HG03460 (cell line): ENCODE measurements at regions not wholly inside any gene's neighbourhood (a gene's known extent, or its start where the extent isn't known, plus 50 kb on each side); places are given as distances from the start of the nearest gene placed in this dataset.
"Not testable (repeated sequence)": the region's sequence is repeated elsewhere in the genome, so short reads cannot be mapped to it uniquely, and the experiment has no call there.

Experiments
- ATAC-seq: cut with Tn5 transposase; IDR thresholded peaks from one replicate; pipeline ENCODE4 v1.9.1; 2021; ENCODE audit not compliant: unreplicated experiment

DNA sequence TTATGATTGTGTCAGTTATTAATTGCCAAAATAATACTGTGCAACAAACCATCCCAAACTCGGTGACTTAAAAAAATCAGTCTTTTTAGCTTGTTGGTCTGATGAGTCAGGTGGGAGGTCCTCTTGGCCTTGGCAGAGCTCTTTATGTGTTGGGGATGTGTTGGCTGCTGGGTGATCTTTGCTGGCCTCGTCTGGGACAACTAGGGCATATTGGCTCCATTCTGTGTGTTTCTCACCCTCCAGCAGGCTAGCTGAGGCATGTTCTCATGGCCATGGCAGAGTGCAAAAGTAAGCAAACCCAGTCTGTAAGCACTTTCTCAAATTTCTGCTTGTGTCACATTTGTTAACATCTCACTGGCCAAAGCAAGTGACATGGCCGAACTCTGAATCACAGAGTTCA, 251.6 kb downstream of the RPLP1 start:
- no peak for ATAC-seq

DNA sequence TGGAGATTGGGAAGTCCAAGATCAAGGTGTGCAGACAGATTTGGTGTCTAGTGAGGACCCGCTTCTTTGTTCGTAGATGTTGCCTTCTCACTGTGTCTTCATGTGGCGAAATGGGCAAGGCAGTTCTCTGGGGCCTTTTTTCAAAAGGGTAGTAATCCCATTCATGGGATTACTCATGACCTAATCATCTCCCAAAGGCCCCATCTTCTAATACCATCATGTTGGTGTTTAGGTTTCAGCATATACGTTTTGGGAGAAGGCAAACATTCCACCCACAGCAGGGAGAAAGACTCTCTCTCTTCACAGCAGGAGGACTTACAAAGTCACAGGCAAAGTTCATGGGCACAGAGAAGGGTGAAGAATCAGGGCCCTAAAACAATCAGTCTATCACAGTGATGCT, 252.1 kb downstream of the RPLP1 start:
- no peak for ATAC-seq

DNA sequence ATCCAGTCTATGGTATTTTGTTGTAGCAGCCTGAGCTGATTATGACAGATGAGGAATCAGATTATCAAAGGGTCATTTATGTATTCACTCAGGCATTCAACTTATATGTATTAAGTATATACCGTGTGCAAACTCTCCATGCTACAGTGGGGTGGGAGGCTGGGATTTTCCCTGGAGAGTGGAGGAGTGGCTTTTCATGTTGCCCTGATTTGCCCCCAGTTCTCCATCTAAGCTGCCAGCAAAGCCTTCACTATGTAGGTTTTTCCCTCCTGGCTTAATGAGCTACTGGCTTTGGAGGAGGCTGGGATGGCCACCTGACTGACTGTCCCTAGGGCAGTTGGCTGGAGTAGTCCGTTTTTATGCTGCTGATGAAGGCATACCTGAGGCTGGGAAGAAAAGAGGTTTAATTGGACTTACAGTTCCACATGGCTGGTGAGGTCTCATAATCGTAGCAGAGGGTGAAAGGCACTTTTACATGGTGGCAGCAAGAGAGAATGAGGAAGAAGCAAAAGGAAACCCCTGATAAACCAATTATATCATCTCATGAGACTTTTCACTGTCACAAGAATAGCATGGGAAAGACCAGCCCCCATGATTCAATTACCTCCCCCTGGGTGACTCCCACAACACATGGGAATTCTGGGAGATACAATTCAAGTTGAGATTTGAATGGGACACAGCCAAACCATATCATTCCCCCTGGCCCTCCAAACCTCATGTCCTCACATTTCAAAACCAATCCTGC, 253.9 kb downstream of the RPLP1 start:
- no peak for ATAC-seq

DNA sequence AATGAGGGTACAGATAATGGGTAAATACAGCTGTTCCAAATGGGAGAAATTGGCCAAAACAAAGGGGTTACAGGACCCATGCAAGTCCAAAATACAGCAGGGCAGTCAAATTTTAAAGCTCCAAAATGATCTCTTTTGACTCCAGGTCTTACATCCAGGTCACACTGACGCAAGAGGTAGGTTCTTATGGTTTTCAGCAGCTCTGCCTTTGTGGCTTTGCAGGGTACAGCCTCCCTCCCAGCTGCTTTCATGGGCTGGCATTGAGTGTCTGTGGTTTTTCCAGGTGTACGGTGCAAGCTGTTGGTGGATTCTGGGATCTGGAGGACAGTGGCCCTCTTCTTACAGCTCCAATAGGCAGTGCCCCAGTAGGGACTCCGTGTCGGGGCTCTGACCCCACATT, 254.6 kb downstream of the RPLP1 start:
- not testable (repeated sequence) for ATAC-seq

DNA sequence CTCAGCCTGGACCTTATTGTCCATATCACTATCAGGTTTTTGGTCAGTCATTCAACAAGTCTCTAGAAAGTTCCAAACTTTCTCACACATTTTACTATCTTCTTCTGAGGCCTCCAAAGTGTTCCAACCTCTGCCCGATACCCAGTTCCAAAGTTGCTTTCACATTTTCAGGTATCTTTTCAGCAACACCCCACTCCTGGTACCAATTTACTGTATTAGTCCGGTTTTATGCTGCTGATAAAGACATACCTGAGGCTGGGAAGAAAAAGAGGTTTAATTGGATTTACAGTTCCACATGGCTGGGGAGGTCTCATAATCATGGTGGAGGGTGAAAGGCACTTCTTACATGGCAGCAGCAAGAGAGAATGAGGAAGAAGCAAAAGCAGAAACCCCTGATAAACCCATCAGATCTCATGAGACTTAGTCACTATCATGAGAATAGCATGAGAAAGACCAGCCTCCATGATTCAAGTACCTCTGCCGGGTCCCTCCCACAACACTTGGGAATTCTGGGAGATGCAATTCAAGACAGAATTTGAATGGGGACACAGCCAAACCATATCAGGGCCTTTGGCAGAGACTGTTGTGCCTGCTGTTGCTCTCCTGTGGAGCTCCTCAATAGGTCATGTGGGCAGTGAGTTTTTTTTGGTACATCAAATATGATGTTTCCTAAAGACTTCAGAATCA, 256.0 kb downstream of the RPLP1 start:
- not testable (repeated sequence) for ATAC-seq

DNA sequence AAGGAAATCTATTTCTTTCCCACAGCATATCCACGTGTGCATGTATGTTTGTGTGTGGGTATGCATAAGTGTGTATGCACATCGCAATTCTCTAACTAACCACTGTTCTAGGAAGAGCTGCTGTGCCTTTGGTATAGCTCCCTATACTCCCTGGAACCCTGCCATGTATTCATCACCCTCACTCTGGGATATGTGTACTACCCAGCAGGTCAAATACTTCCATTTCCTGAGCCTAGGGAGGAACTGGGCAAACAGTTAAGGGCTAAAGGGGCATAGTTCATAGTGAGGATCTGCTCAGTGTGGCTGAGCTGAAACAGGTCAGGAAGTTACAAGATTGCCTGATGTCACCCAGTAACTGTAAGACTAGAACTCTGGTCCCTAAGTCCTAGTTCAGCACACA, 260.4 kb downstream of the RPLP1 start:
- no peak for ATAC-seq

DNA sequence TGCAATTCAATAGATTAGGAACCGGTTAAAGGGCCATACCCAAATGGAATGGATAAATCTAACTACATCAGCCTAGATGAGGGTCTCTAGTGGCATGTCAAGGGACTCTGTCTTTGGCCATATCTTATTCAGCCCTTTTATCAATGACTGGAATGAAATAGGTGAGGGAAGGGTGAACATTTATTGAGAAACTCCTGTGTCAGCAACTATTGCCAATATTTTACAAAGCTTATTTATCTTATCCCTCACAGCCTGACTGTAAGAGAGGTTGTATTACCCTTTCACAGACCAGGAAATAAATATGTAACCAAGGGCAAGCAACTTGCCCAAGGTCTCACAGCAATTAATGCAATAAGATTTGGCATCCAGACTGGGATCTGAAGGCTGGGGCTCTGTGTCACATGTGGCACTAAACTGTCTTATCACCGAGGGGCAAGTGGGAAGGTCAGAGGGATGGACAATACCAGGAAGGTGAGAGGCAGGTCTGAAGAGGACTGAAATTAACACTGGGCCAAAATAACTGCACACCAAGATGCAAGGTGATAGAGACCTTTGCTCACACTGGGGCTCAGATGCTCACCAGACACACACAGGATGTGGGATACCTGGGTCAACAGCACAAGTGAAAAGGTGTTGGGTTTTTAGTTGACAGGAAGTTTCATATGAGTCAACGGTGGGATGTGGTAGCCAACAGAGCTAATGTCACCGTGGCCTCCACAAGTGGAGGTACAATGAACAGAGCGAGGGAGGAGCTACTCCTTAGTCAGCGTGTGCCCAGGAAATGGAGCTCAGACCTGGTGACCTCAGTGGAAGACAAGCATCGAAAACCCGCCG, 261.3 kb downstream of the RPLP1 start:
- ATAC-seq = peak; percentile 93

DNA sequence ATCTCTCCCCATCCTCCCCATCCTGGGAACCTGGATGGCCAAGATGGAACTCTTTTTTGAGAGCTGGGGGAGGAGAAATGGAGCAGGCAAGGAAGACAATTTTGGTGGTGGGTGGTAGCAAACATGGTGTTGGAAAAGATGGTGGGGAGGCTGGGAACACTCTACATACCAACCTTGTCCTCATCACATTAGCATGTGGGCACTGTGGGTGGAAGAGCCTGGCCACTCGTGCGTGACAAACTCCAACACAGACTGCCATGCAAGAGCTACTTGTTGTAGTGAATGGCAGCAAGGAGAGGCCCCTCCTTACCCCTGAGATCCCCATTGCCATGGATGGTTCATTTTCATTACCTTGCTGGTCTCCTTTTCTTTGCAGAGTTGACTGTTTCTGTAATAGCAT, 262.6 kb downstream of the RPLP1 start:
- no peak for ATAC-seq

DNA sequence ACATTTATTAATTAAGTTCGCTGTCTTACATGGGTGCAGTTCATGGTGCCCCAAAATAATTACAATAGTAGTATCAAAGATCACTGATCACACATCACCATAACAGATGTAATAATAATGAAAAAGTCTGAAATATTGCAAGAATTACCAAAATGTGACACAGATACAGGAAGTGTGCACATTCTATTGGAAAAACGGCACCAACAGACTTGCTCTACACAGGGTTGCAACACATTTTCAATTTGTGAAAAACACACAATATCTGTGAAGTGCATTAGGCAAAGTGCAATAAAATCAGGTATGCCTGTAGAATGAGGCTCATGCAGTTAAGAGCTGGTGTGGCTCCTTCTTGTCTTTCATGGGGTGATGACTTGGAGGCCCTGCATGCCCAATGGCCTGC, 265.8 kb downstream of the RPLP1 start:
- ATAC-seq = no peak

DNA sequence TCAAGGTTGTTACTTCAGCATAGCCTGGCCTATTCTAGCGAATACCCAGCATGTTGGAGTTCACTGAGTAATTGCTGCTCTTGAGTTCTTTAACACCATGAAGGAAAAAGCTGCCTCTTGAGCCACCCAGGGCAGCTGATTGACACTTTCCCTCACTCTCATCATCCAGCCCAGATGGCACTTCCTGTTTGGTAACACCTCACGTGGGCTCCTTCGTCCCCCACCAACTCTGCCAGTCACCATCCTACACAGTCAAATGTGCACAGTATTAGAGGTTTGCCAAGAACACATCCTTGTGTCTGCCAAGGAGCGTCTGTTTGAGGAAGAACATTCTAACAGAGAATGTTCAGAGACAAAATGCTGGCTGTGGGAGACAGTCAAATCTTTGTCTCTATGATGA, 266.3 kb downstream of the RPLP1 start:
- ATAC-seq = no peak

DNA sequence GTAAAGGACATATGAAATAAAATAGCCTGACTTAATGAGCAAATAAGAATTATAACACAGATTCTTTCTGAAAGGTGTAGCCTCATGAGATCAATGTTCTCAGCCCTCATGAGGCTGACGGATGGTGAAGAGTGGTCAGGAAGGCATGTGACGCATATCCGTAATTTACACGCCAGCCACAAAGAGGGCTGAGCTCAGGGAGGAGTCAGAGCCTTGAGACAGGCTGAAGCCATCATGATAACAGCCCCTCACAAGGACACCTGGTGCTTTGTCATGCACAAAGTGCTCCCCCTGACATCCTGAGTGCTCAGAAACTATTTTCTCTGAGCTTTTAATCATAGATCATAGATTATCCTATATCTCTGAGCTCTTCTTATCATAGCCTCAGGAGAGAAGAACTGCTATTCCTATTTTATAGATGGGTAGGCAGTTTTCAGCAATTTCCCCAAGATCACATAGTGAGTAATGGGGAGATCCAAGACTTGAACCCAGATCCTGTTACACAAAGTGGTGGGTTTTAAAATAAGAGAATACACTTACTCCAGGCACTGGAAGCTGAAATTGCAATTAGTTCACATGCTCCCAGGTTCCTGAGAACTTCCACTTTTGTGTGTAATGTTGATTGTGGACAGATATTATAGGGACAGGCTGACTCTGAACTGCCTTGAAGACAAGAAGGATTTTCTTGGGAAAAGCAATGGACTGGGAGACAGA, 267.1 kb downstream of the RPLP1 start:
- ATAC-seq = no peak

DNA sequence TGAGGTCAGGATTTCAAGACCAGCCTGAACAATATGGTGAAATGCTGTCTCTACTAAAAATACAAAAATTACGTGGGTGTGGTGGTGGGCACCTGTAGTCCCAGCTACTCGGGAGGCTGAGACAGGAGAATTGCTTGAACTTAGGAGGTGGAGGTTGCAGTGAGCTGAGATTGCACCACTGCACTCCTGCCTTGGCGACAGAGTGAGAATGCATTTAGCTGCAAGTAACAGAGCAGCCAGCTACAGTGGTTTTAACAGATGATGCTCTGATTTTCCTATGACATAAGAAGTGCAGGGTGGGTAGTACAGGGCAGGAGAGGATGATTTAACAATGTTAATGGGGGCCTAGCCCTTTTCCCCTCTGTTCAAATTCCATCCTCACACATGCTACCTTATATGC, 267.9 kb downstream of the RPLP1 start:
- no peak for ATAC-seq

DNA sequence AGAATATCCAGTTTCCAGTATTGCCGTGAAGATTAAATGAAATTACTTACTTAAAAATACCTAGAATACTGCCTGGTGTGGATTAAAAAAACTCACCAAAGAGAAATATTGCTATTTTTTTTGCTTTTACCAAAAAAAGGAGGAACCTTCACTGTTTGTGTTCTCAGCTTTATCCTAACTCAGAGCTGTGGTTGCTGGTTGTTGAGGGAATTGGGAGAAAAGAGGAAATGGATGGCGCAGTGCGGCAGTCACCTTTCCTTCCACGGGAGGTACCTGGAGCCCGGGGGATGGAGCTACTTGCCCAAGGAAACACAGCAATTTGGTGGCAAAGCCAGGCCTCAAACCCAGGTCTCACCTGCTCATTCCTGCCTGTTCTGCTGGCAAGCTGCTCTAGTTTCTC, 270.3 kb downstream of the RPLP1 start:
- no peak for ATAC-seq

DNA sequence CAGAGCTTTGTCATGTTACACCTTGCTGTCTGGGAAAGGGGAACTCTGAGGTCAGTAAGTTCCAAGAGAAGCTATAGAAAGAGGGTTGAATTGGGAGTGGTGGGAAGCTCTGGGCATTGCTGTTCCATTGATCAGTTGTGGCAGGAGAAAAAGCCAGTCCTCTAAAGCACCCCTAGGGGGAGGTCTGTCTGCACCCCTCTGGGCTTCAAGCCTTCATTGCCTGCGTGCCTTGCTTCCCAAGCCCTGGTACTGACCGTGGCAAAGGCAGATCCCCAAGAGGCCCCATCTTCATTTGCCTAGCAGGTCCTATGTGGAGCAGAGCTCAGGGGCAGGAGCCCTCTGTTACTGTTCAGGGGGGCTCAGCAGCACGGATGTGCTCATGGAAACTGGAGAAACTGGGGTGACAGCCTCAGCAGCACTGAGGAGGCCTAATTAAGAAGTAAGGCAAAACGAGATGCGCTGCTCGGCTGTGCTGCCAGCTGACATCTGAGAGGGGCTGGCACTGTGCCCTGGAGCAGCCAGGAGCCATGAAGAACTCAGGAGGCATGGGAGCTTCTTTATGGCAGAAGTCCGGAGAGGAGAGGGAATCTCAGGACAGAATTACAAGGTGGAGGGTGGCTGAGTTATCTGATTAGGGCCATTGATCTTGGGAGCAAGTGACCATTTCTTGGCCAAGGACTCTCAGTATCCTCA, 270.9 kb downstream of the RPLP1 start:
- no peak for ATAC-seq

DNA sequence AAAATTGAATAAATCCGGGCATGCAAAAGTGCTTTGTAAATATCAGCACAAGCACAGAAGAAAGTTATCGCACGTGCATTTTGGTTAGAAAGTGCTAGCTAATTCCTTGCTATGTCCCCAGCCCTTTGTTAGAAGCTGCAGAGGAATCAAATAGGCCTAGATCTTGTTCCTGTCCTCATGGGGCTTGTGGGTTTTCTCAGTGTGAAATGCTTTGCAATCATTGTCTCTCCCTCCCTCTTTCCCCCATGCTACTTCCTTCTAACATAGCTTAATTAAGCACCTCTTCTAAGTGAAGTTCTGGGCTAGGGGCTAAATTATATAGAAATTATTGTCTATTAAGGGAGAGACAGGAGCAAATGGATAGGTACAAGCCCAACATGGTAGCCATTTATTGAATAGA, 271.7 kb downstream of the RPLP1 start:
- no peak for ATAC-seq

DNA sequence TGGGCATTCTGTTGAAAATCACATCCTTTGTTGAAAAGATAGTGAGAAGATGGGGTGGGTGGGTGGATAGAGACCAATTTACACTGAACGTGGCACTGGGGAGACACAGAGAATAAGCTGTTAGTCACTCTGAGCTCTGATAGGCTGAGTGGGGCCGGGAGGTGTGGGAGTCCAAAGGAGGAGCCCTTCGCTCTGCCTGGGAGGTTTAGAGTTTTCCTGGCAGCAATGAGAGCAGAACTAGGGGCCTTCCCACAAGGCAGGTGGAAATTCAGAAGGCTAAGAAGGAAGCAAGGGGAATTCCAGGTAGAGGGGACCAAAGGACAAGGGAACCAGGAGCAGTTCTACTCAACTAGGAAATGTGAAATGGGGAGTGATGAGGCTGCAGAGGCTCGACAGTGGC, 272.7 kb downstream of the RPLP1 start:
- no peak for ATAC-seq

DNA sequence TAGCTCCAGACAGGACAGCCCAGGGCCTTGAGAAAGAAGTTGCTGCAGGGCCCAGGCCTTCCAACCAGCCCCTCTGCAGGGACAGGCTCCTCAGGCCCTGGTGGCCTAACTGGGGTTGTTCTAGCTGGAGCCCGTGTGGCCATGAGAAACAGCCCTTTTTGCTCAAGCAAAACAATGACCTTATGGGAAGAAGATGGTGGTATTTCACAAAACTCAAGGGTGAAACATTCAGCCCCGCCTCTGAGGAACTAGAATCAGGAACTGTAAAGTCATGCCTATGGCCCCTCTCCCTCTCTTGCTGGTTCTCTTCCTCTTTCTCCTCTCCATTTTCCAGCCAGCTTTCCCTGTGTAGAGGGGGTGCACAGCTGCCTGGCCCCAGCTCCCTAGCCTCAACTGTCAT, 273.3 kb downstream of the RPLP1 start:
- ATAC-seq = no peak

DNA sequence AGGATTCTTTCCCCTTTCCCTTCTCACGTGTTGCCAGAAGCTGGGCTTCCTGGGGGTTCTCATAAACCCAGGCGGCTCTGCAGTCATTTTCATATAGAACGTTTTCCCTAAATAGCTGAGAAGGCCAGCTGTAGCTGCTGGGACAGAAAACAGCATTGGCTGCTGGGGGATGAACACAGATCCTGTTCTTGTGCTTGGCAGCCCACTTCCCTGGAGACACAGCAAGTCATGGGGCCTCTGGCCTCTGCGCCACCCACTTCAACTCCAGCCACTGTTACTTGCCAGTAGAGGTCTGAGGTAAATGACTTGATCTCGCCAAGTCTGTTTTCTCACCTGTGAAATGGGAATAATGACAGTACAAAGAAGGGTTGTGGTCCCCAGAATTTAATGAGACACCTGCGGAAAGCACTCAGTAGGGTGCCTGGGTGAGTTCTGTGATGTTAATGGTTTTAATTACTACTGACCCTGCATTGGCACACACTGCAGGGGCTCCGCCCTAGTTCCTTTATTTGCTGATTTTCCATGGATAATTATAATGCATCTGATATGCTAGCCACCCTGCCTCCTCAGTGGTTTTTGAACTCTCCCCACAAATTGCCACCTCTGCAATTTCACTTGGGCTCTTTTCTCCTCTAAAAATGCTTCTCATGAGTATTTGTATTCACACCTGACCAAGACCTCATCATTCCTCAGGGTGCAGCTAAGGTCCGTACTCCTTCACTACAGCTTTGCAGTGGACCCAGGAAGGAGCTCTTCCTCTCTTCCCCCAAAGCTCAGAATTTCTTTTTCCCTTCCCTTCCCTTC, 274.7 kb downstream of the RPLP1 start:
- no peak for ATAC-seq

DNA sequence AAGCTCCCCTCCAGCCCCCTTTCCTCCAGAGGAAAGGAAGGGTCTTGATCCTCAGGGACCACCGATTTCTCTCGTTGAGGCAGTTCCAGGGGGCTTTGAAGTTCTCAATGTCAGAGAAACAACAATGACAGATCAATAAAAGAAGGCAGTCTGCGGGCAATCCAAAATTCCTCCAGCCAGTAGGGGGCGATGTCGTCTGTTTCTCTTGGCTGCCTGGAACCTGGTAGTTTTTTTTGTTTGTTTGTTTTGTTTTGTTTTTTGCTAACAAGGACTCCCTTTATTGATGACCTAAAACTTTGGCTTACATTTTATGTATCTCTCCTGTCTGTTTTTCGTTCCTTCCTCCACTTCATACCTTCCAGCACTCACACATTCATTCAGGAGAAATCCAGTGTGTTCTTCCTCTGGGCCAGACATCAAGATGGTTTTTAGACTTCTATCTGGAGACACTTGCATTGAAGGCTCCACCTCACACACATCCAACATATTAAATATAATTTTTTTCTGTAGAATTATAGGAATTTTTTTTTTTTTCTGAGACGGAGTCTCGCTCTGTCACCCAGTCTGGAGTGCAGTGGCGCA, 276.6 kb downstream of the RPLP1 start:
- no peak for ATAC-seq
